COLO829 (cell line): ENCODE measurements at regions not wholly inside any gene's neighbourhood (a gene's known extent, or its start where the extent isn't known, plus 50 kb on each side); places are given as distances from the start of the nearest gene placed in this dataset.
"Not testable (repeated sequence)": the region's sequence is repeated elsewhere in the genome, so short reads cannot be mapped to it uniquely, and the experiment has no call there.

ENCODE experiments used
- DNase-seq: peaks from one replicate; pipeline ENCODE4 v3.0.0; 2012; ENCODE audit warnings: low spot score

- DNase-seq: peak; percentile 57
Measured at GRCh38 chr21:17679002-17679600, 66.4 kb upstream of the BTG3 start.

- not testable (repeated sequence) for DNase-seq
Measured at GRCh38 chr21:17676930-17677329, 64.2 kb upstream of the BTG3 start.

- DNase-seq: no peak
Measured at GRCh38 chr21:17674106-17674505, 61.4 kb upstream of the BTG3 start.

- DNase-seq: peak; percentile 73
Measured at GRCh38 chr21:17673261-17674020, 60.7 kb upstream of the BTG3 start.

- no peak for DNase-seq
Measured at GRCh38 chr21:17671733-17672132, 59.0 kb upstream of the BTG3 start.

- no peak for DNase-seq
Measured at GRCh38 chr21:17668479-17669140, 55.9 kb upstream of the BTG3 start.

GRCh38 chr21:17667256-17667655, 54.6 kb upstream of the BTG3 start:
- no peak for DNase-seq
